K562 (cell line): ENCODE measurements at regions not wholly inside any gene's neighbourhood (a gene's known extent, or its start where the extent isn't known, plus 50 kb on each side); places are given as distances from the start of the nearest gene placed in this dataset.

Experiments used
- ATAC-seq: fragments of 200-7000 bp; cut with Tn5 transposase; 3 replicates; pipeline ENCODE4 v1.9.1; 2020; ENCODE audit warnings: moderate library complexity
- BruUV-seq: library from RNA; stranded (reverse); fragments of 400-500 nt; replicated peaks from 2 replicates; lab custom pipeline; 2021; lab: Mats Ljungman, UMichigan
- CTCF ChIA-PET: fragments of 300-600 bp; formaldehyde crosslinking; extraction: SDS; loops from one replicate; lab custom pipeline; 2021; ENCODE audit warnings: low intra/inter-chr PET ratio; lab: Yijun Ruan, JAX
- POLR2A ChIA-PET: fragments of 300-600, 350-650 bp; sonication (Branson Sonifier 250); formaldehyde crosslinking; extraction: SDS; loops from one replicate; lab custom pipeline; 2021; ENCODE audit warnings: antibody characterized with exemption, inconsistent platforms; lab: Yijun Ruan, JAX
- DNase-seq, 4 experiments: peaks; one replicate each; pipeline versions ENCODE4 v3.0.0 to v3.0.0-alpha.2; 2011 to 2018; ENCODE audit warnings: low spot score in 3 of 4, mixed read lengths in 3 of 4; ENCODE audit errors: extremely low read depth in 1 of 4
- FAIRE-seq: peaks from 2 replicates; lab custom pipeline; 2011; peaks lifted over from hg19 to GRCh38; lab: Jason Lieb, UNC
- H2AFZ ChIP-seq: 2 replicates; pipeline ENCODE4 v1.6.0; 2011; ENCODE audit warnings: low read depth, low read length, control low read depth, inconsistent platforms
- H3K27ac ChIP-seq: fragments of 200-600 bp; 3 replicates; pipeline ENCODE4 v1.8.0; 2011; ENCODE audit warnings: low read depth, mild to moderate bottlenecking, control low read depth, inconsistent platforms, low read length, moderate library complexity, mixed read lengths; ENCODE audit errors: extremely low read depth
- H3K27me3 ChIP-seq, 2 experiments: fragments of 300-600 bp in 1 of 2; 2 replicates in 1 of 2; 3 replicates in 1 of 2; pipeline versions ENCODE4 v1.6.0 to v1.8.0; 2011; ENCODE audit warnings: inconsistent platforms in 2 of 2, low read length in 2 of 2, mild to moderate bottlenecking in 1 of 2, mixed read lengths in 1 of 2, moderate library complexity in 1 of 2; ENCODE audit not compliant: control insufficient read depth in 2 of 2, insufficient read depth in 2 of 2
- H3K36me3 ChIP-seq: fragments of 300-600 bp; 3 replicates; pipeline ENCODE4 v1.8.0; 2011; ENCODE audit warnings: mild to moderate bottlenecking, low read length, inconsistent platforms; ENCODE audit not compliant: control insufficient read depth, insufficient read depth
- H3K4me1 ChIP-seq, 2 experiments: fragments of 200-600 bp in 1 of 2; replicated peaks in 1 of 2; 2 replicates in 1 of 2; 3 replicates in 1 of 2; pipeline versions ENCODE4 v1.5.1 to v1.8.0; 2011; ENCODE audit warnings: inconsistent platforms in 2 of 2, low read length in 2 of 2, mild to moderate bottlenecking in 1 of 2, mixed read lengths in 1 of 2, moderate library complexity in 1 of 2; ENCODE audit not compliant: control insufficient read depth in 2 of 2, insufficient read depth in 2 of 2
- H3K4me2 ChIP-seq: 2 replicates; pipeline ENCODE4 v1.6.1; 2011; ENCODE audit warnings: low read length, control low read depth, inconsistent platforms, mixed read lengths; ENCODE audit not compliant: insufficient read depth
- H3K4me3 ChIP-seq: fragments of 200-600 bp; sonication (generic), shearing (Covaris generic); 2 replicates; pipeline ENCODE4 v1.5.1; 2016; ENCODE audit warnings: control low read depth, inconsistent platforms
- H3K79me2 ChIP-seq: fragments of 200-600 bp; 3 replicates; pipeline ENCODE4 v1.8.0; 2011; ENCODE audit warnings: low read length, inconsistent platforms; ENCODE audit not compliant: control insufficient read depth, insufficient read depth
- H3K9ac ChIP-seq, 2 experiments: 2 replicates each; pipeline versions ENCODE4 v1.6.0 to v1.6.1; 2011; ENCODE audit warnings: low read depth in 2 of 2, low read length in 2 of 2, control low read depth in 1 of 2, inconsistent platforms in 1 of 2, mild to moderate bottlenecking in 1 of 2, mixed read lengths in 1 of 2; ENCODE audit not compliant: insufficient read depth in 1 of 2
- H3K9me1 ChIP-seq: one replicate; pipeline ENCODE4 v1.6.0; 2011; ENCODE audit warnings: inconsistent platforms, mild to moderate bottlenecking, low read length, moderate library complexity; ENCODE audit not compliant: control insufficient read depth, insufficient read depth
- H3K9me3 ChIP-seq: replicated peaks from 2 replicates; pipeline ENCODE4 v1.5.1; 2011; ENCODE audit warnings: low read depth, low read length, inconsistent platforms; ENCODE audit not compliant: control insufficient read depth, insufficient read depth
- H4K20me1 ChIP-seq: replicated peaks from 2 replicates; pipeline ENCODE4 v1.6.1; 2011; ENCODE audit warnings: low read length, inconsistent platforms, mixed read lengths; ENCODE audit not compliant: control insufficient read depth, insufficient read depth
- ARID1B ChIP-seq: fragments of 450-650 bp; IDR thresholded peaks from 2 replicates; pipeline ENCODE4 v1.6.1; 2016; ENCODE audit warnings: antibody characterized with exemption, mild to moderate bottlenecking, inconsistent platforms
- CBFA2T3 ChIP-seq: fragments of 450-650 bp; IDR thresholded peaks from 2 replicates; pipeline ENCODE4 v1.6.1; 2017
- CEBPG ChIP-seq, 3 experiments: fragments of 200-800 bp in 1 of 3; sonication (Bioruptor generic) in 1 of 3; sonication (generic) in 1 of 3; formaldehyde crosslinking in 1 of 3; IDR thresholded peaks in 2 of 3; conservative IDR thresholded peaks in 1 of 3; 2 replicates each; pipeline versions ENCODE4 v1.6.1 to v1.8.0; 2016 to 2022; ENCODE audit warnings: missing compliant biosample characterization in 2 of 3, missing genetic modification characterization in 2 of 3, mild to moderate bottlenecking in 1 of 3, missing genetic modification reagents in 1 of 3
- CHAMP1 ChIP-seq: fragments of 450-650 bp; IDR thresholded peaks from 2 replicates; pipeline ENCODE4 v1.6.1; 2016; ENCODE audit warnings: mild to moderate bottlenecking
- EP300 ChIP-seq: IDR thresholded peaks from 2 replicates; pipeline ENCODE4 v1.6.1; 2012; ENCODE audit warnings: low read length, improper control_type of control experiment
- FOXJ2 ChIP-seq: fragments of 200-800 bp; sonication (Bioruptor generic); IDR thresholded peaks from 2 replicates; pipeline ENCODE4 v1.6.1; 2016; ENCODE audit warnings: missing genetic modification characterization, missing compliant biosample characterization
- KHSRP ChIP-seq: fragments of 450-650 bp; IDR thresholded peaks from 2 replicates; pipeline ENCODE4 v1.6.1; 2017
- LEF1 ChIP-seq: fragments of 450-650 bp; IDR thresholded peaks from 2 replicates; pipeline ENCODE4 v1.6.1; 2016; ENCODE audit warnings: mild to moderate bottlenecking
- PCBP2 ChIP-seq: fragments of 200-400 bp; formaldehyde crosslinking; IDR thresholded peaks from 2 replicates; pipeline ENCODE4 v1.6.1; 2018; ENCODE audit warnings: low read length, low read depth, mild to moderate bottlenecking, moderate library complexity; ENCODE audit not compliant: poor library complexity, severe bottlenecking
- POLR2H ChIP-seq: IDR thresholded peaks from 2 replicates; pipeline ENCODE4 v1.6.1; 2016; ENCODE audit warnings: missing genetic modification characterization, low read depth, mild to moderate bottlenecking, control low read depth, missing compliant biosample characterization, moderate library complexity
- SMARCA4 ChIP-seq: fragments of 450-650 bp; IDR thresholded peaks from 2 replicates; pipeline ENCODE4 v1.6.1; 2016
- TAL1 ChIP-seq: fragments of 450-650 bp; IDR thresholded peaks from 2 replicates; pipeline ENCODE4 v1.6.1; 2016; ENCODE audit warnings: mild to moderate bottlenecking
- ZNF407 ChIP-seq: fragments of 450-650 bp; IDR thresholded peaks from 2 replicates; pipeline ENCODE4 v1.6.1; 2016; ENCODE audit warnings: low read depth
- ZNF561 ChIP-seq: fragments of 450-650 bp; formaldehyde crosslinking; conservative IDR thresholded peaks from 2 replicates; pipeline ENCODE4 v1.4.0; 2020; ENCODE audit warnings: mild to moderate bottlenecking, moderate library complexity
- WGBS: fragments of 100-300 bp; shearing (Covaris generic); methylation state at CpG from one replicate; pipeline ENCODE4 v1.1.6; 2016; ENCODE audit warnings: low coverage, mixed read lengths; ENCODE audit not compliant: insufficient coverage; ENCODE audit errors: missing lambda C conversion rate; 5-methylcytosine and 5-hydroxymethylcytosine counted together
- in situ Hi-C: fragments of 300-500 bp; cut with MboI; formaldehyde crosslinking; loops from 4 replicates; pipeline ENCODE4 v1.15.0; 2018; ENCODE audit warnings: inconsistent platforms, mixed read lengths
- intact Hi-C: fragments of 100-400 bp; cut with micrococcal nuclease; formaldehyde crosslinking; loops from 2 replicates; pipeline ENCODE4 v1.14.2; 2022

GRCh38 chr5:163260961-163261360, 176.4 kb upstream of the CCNG1 start:
- Histone ChIP-seq H3K79me2 (no peaks in the 10 kb centered on the region), H3K4me3 (no peak overlapping the region), H3K4me2 (no peak overlapping the region), H3K4me1 (no peaks in the 10 kb centered on the region), H3K9me1 (no peaks in the 10 kb centered on the region), H3K27ac (peak overlapping the region; percentile 54; the same call in 1 of the 3 replicates), H3K36me3 (no peaks in the 10 kb centered on the region), H2AFZ (0 out of 2 replicates have a peak overlapping the region, but pooled peaks have one; percentile 54), H3K9me3 (no peaks in the 10 kb centered on the region), H3K9ac (no peak overlapping the region), H4K20me1 (no peaks in the 10 kb centered on the region), H3K27me3 (no peaks in the 10 kb centered on the region)
- ChIA-PET CTCF (no interaction called here), POLR2A (no interaction called here)
- DNase-seq, result no peak
- no peak for FAIRE-seq
- BruUV-seq, result no TSS peak
- in situ Hi-C loops (no loop called here), intact Hi-C loops (no loop called here)
- ATAC-seq, result peak; percentile 65
- 0% methylated on average over 1 of the region's 1 CpG for WGBS
- no peak for TF ChIP-seq ZNF561
- no peak for TF ChIP-seq CHAMP1
- no peak for TF ChIP-seq PCBP2
- TF ChIP-seq FOXJ2 (tag), result 0 out of 2 replicates have a peak, but pooled peaks have one; percentile 53
- TF ChIP-seq EP300, result no peak
- TF ChIP-seq CEBPG (CRISPR knock-in tag; IDR thresholded peaks at IDR 0.05), result no peak
- TF ChIP-seq CEBPG (tag; conservative IDR thresholded peaks at IDR 0.05 in 1 of 2, IDR thresholded peaks at IDR 0.05 in 1 of 2), result no peak
- peak; percentile 54; the same call in 1 of the 2 replicates for TF ChIP-seq POLR2H
- peak; percentile 42; the same call in 1 of the 2 replicates for TF ChIP-seq CBFA2T3
- TF ChIP-seq ARID1B, result peak; percentile 54
- no peak for TF ChIP-seq KHSRP
- TF ChIP-seq ZNF407, result no peak
- TF ChIP-seq TAL1, result 0 out of 2 replicates have a peak, but pooled peaks have one; percentile 32
- TF ChIP-seq LEF1, result no peak
- TF ChIP-seq SMARCA4, result 0 out of 2 replicates have a peak, but pooled peaks have one; percentile 42
